GM21723 (cell line): ENCODE measurements at regions not wholly inside any gene's neighbourhood (a gene's known extent, or its start where the extent isn't known, plus 50 kb on each side); places are given as distances from the start of the nearest gene placed in this dataset.

Experiments used
- ATAC-seq: cut with Tn5 transposase; IDR thresholded peaks from one replicate; pipeline ENCODE4 v1.9.1; 2021; ENCODE audit warnings: mild to moderate bottlenecking, moderate library complexity; ENCODE audit not compliant: unreplicated experiment

DNA sequence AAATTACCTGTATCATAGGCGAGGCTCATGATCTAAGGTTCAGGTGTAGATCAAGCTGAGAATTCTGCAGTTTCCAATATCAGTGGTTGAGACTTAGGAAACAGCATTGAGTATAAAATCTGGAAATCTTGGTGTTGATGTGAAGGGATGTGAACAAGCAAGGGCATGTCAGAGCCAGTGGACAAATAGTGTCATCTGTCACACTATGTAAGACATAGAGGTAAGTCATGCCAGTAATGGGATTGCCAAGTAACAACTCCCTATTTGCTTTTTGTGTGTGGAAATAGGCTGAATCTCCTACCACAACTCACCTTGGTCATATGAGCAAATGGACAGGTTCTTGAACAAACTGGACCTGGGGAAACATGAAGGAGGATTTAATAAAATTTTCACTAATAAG is 334.5 kb upstream of the EMCN start:
- no peak for ATAC-seq

DNA sequence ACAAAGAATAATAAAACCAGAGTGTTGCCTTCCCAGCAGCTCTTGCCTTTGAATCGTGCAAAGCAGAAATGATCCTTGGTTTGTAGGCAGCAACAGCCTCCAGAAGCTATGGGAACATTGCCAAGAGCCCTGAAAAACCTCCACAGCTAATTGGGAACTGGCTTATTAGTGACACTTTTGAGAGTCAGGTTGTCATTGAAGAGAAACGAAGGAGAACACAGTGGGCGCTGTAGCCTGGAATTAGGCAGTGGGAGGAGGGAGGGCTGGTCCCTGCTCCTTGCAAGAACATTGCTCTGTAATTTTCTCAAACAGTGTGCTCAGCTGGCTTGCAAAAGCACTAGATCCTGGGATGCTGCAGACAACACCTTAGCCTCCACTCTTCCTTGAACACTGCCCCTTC is 331.5 kb upstream of the EMCN start:
- ATAC-seq = no peak

DNA sequence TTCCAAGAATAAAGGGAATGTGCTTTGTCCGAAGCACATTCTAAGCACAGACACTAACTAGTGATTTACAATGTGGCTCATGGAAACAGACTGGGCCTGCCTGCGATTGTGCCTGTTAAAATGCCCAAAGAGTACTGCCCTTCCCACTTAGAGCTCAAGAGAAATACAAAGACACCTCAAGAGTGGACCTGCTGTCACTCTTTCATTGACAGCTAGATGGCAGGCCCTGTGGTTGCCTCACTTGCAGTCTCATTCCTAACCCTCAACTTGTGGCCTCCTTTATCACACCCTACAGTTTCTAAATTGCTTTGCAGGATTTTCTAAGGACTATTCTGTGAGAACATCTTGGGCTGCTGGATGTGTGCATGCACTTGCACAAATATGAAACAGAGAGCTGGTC is 331.0 kb upstream of the EMCN start:
- ATAC-seq = peak; percentile 83

GRCh38 chr4:100843910-100844309 is 326.1 kb upstream of the EMCN start:
- no peak for ATAC-seq

DNA sequence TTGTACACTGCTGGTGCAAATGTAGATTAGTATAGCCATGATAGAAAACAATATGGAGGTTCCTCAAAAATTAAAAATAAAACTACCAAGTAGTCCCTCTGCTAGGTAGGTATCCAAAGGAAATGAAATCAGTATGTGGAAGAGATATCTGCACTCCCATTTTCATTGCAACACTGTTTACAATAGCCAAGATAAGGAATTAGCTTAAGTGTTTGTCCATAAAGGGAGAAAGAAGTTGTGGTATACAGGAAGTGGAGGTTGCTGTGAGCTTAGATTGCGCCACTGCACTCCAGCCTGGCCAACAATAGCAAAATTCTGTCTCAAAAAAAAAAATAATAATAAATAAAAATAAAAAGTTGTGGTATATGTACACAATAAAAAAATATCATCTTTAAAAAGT is 325.0 kb upstream of the EMCN start:
- no peak for ATAC-seq

- no peak for ATAC-seq
Observed at GRCh38 chr4:100841911-100842310, 324.1 kb upstream of the EMCN start.

DNA sequence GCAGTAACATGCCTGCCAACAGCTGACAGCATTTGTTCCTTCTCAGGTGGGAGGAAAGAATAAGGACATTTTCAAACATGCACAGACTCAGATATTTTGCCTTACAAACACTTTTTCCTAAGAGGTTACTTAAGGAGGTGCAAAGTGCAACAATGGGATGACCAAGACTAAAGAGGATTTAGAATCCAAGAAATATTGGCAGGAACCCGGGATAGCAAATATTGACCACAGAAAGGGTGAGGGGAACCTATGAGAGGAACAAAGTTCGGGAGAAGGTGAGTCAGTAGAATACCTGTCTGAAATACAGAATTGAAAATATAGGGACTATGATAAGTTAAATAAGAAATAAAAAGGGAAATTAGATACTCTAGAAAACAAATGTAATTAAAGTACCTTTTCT is 321.9 kb upstream of the EMCN start:
- no peak for ATAC-seq

DNA sequence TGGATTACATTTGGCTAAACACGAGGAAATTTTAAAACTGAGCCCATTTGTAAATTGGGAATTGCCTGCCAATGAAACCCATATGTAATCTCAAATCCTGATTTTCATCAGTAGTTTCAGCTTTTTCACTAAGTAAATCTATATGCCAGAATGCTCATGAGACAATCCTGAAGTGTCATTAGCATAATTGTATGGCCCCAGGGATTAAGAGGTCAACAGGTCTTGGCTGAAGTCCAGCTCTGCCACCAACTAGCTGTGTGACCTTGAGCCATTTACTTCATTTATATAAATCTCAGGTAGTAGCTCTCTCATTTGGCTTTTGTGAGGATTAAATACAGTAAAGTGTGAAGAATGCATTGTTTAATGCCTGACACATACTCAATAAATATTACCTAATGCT is 320.5 kb upstream of the EMCN start:
- ATAC-seq = no peak

DNA sequence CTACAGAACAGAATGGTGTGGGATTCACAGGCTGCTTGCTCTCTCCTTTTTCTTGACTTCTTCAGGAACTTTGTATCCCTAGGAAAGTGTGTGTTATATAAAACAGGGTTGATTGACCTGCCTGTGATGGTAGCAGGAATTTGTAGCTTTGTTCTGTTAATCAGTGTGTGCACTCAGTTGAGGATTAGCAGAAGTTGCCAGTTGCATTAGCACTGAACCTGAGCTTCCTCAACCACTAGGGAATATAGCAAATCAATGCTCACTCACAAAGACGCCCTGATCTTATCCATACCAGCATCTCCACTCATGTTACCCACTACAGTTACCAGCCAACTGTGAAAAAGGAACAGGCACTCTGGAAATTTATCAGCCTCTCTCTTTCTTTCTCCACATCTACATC is 319.1 kb upstream of the EMCN start:
- no peak for ATAC-seq

DNA sequence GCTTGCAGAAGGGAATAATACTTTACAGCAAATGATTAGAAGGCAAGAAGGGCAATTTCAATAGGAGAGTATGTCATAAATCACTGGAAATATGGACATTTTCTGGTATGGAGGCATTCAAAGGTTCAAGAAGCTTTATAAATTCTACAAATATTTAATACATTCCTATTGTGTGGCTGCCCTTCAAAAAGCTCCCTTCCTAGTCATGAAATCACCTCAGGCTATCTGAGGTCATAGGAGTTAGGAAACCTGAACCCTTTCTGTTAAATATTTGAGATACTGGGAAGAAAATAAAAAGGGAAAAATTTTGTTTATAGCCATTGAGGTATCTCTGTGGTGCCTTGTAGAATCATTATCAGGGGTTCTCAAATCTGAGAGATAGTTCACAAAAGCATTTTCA is 316.8 kb upstream of the EMCN start:
- ATAC-seq = no peak

DNA sequence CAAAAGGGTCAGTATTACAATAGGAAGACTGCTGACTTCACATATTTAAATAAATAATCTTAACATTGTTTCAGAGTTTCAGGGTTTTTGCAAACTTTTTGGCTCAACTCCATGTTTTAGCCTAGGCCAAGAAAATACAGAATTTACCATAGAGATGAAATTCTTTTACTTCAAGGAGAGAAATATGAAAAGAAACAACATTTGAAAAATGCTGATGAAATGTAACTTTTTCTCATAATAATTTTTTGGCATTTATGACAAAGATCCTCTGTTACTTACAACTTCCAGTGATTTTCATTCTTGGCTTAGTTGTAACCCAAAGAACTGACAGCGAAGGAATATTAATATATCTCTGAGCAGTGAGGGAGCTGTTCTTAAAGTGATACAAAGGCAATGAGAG is 316.1 kb upstream of the EMCN start:
- ATAC-seq = no peak

DNA sequence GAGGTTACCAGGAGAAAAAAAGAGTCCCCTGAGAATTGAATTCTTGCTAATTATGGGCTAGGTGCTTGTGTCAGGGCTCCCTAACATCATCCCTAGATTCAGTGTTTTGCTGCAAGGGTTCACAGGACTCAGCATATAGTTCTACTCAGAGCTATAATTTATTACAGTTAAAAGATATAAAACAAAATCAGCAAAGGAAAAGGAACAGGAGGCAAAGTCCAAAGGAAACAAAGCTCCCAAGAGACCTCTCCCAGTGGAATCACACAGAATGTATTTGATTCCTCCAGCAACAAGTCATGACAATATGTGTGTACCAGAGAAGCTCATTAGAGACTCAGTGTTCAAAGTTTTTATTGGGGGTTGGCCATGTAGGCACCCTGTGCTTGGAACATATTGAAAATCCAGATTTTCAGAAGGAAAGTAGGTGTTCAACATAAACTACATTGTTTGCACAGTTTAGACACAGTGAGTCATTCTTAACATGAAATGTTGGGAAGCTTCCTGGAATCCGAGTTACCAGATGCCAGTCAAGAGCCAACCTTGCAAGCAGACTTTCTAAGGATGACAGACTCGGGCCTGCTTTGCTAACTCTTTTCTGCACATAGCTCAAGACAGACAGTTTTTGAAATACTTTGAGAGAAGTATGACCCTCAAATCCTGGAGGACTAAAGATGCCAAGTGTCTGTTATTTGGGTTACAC is 311.3 kb upstream of the EMCN start:
- ATAC-seq = no peak

GRCh38 chr4:100828364-100828763 is 310.5 kb upstream of the EMCN start:
- ATAC-seq = no peak

GRCh38 chr4:100827756-100828155 is 309.9 kb upstream of the EMCN start:
- no peak for ATAC-seq

GRCh38 chr4:100826808-100827548 is 309.2 kb upstream of the EMCN start:
- ATAC-seq = no peak

DNA sequence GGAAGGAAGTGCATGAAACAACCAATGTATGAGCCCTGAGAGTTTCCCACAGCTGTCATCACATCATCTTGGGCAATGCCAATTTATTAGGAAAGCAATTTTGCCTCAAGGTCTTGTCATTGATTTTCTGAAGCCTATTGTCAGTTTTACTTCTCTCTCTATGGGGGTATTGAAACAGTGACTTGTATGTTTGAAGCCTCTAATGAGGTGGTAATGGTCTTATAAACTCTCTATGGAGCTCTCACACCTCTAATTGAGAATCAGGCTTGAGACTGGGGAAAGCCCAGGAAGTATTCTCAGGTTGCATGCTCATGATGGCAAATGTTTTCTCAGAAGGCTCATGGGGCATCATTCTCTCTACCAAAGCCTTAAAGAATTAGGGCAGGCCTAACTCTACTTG is 308.2 kb upstream of the EMCN start:
- no peak for ATAC-seq

- ATAC-seq = peak; percentile 21
Observed at GRCh38 chr4:100823993-100824323, 306.1 kb upstream of the EMCN start.

DNA sequence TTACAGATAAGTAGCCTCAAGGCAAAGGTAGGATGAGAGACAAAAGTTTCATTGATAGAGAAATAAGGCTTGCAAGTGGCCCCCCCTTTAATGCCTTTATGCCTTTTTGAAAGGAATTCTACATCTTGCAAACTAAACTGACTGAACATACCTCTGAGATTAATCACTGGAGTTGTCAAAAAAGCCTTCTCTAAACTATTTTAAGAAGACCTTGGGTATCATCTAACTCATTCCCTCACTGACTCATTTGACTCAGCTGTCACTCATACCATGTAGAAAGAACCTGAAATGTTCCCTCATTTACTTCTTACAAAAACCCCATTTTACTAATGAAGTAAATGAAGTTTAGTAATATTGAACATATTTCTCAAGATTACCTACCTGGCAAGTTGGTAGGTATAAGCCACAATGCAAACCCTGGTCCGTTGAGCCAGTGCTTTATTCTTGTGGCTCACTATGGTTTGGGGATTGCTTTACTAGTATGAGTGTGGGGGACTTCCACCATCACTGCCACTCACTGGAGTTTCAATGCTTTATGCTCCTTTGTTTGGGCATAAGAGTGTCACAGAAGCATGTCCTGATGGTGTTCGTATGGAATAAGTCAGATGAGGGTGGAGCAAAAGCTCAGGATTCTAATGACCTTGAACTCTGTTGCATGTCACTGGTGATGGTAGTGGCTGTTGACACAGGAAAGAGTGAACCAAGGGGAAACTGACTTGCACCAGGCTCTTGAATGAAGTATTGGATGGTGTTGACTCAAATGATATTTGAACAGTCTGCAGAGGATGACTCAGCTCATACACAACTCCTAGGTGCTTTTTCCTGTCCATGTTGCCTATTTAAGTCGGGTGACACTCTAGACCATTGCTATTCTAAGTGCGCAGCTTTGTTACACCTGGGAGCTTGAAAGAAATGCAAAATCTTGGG is 305.5 kb upstream of the EMCN start:
- ATAC-seq = peak; percentile 81

DNA sequence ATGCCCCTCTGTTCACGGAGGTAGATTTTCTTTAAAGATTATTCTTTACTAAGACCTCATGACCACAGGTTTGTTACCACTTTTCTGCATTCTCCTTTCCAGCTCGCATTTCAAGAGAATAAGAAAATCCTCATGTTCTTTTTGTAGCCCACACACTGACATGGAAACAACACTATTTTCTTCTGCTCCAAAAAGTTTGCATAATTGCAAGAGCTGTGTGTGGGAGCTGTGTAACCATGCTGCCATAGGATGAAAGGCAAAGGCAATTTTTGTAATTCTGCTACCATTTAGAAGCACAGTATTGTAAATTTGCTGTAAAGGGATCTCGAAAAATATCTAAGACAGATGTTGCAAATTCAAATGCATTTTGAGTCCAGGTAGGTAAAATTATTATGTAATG is 302.4 kb upstream of the EMCN start:
- no peak for ATAC-seq

DNA sequence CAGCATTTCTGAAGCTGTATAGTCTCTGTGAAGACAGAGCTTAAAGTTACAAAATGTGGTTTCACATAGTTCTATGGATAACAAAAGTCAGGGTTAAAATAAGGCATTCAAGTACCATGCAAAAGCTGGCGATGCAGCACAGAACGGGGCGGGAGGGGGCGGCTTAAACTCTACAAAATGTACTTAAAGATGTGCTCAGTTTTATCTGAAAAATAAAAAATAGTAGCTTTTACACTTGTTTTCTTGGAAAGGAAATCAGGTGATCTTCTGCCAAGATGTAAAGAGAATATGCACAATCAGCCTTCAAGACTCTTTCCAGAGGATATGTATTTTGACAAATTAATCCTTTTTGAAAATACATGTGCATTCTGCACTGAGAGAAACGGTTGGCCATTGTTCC is 301.7 kb upstream of the EMCN start:
- no peak for ATAC-seq

DNA sequence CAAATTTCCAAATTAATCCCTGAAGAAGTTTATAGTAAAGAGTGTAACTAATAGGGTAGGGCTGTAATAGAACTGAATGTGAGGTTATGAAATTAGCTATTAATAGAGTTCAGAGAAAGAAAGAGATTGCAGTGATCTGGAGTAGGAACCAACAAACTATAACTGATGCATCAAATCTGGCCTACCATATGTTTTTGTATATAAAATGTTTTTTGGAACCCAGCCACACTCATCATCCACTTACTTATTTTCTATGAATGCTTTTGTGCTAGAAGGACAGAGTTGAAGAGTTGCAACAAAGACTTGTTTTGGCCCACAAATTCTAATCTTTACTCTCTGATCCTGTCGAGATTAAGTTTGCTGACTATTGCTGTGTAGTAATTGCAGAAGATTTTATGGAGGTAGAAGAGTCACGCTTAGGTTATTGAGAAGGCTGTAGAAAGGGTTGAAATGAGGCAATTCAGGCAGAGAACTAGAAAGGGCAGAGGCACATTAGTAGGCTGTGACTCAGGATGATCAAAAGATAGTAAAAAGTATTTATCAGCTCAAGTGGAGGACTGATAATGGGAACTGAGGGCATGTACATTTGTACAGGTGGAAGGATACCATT is 298.7 kb upstream of the EMCN start:
- ATAC-seq = no peak
